ENCODE measurements at regions not wholly inside any gene's neighbourhood (a gene's known extent, or its start where the extent isn't known, plus 50 kb on each side); places are given as distances from the start of the nearest gene placed in this dataset.
"Not testable (repeated sequence)": the region's sequence is repeated elsewhere in the genome, so short reads cannot be mapped to it uniquely, and the experiment has no call there.

DNA sequence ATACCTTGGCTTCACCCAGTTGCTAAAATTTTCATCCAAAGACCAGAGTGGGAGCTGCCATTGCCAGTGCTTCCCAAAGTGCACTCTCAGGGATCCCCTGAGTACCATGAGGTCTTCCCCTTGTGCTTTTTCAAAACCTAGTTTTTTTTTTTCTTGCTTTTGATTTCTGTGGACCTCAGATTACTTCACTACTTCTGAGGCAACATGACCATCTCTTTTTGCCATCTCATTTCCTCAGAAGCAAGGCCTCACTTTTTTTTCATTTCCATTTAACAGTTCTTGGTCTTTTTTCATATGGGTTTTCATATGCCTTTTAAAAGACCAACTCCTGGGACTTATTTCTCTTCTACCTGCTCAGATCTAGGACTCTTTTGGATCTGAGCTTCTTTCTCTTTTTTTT is 64.1 kb upstream of the MMS22L start:
- CTCF ChIA-PET = interaction anchor here (0.6 kb wide), 1 partner anchor 188 kb away, joined by 3 read pairs; no protein-coding TSS in a partner anchor
- H3K36me3 Mint-ChIP-seq (ENCODE audit: low read depth) = no peaks in the 10 kb centered on the region

DNA sequence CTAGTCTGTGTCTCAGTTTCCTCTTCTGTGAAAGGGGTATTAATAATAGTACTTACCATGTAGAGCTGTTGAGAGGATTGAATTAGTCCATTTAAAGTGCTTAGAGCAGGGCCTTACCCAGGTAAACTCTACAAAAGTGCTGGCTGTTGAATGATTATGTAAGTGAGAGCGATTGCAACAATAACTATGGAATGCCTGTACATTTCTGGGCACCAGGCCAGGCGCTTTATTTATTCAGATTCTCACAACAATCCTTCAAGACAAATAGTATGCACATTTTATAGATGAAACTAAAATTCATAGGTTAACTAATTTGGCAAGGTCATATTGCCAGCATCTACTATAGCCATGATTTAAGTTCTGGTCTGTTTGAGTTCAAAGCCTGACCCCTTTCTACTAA is 78.3 kb upstream of the MMS22L start:
- Mint-ChIP-seq H3K4me1 (no peaks in the 10 kb centered on the region), H3K36me3 (ENCODE audit: low read depth) (no peaks in the 10 kb centered on the region), H3K27me3 (peaks cover 7% of the 10 kb centered on the region), H3K9me3 (no peaks in the 10 kb centered on the region), H3K27ac (no peak overlapping the region), H3K4me3 (no peak overlapping the region)
- POLR2A ChIA-PET = no interaction called here
- no peak for DNase-seq
- CTCF ChIA-PET = interaction anchor here (0.6 kb wide), 1 partner anchor 243 kb away, joined by 3 read pairs; no protein-coding TSS in a partner anchor

More for the DNA sequence above, 64.1 kb upstream of the MMS22L start:
- peaks cover 11% of the 10 kb centered on the region for H3K27me3 Mint-ChIP-seq
- H3K4me3 Mint-ChIP-seq = no peak overlapping the region
- DNase-seq = no peak
- POLR2A ChIA-PET = no interaction called here
- no peak overlapping the region for H3K27ac Mint-ChIP-seq
- no peaks in the 10 kb centered on the region for H3K4me1 Mint-ChIP-seq
- H3K9me3 Mint-ChIP-seq = no peaks in the 10 kb centered on the region

DNA sequence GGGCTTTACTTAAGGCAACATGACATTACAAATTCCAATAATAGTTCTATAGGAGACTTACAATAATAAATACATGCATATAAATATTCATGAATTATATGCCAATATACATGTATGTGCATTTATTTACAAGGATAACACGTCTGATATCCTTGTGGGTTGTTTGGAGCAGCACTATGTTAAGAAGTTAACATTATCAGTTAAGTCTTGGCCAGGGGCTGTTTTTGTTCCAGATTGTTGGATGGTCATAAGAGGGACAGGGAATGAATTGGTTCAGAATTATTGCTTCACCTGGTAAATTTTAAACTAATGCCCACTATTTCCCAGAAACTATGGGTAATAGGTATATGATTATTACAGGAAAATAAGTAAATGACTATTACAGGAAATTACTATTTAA is 81.3 kb upstream of the MMS22L start:
- Mint-ChIP-seq H3K36me3 (ENCODE audit: low read depth) (no peaks in the 10 kb centered on the region), H3K27me3 (peaks cover 4% of the 10 kb centered on the region), H3K27ac (no peak overlapping the region), H3K4me1 (no peaks in the 10 kb centered on the region), H3K9me3 (no peaks in the 10 kb centered on the region), H3K4me3 (no peak overlapping the region)
- CTCF ChIA-PET = no interaction called here
- DNase-seq = no peak
- POLR2A ChIA-PET = no interaction called here

DNA sequence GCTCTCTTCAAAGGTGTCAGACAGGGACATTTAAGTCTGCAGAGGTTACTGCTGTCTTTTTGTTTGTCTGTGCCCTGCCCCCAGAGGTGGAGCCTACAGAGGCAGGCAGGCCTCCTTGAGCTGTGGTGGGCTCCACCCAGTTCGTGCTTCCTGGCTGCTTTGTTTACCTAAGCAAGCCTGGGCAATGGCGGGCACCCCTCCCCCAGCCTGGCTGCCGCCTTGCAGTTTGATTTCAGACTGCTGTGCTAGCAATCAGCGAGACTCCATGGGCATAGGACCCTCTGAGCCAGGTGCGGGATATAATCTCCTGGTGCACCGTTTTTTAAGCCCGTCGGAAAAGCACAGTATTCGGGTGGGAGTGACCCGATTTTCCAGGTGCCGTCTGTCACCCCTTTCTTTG is 99.1 kb upstream of the MMS22L start:
- DNase-seq; POLR2A ChIA-PET; H3K36me3 Mint-ChIP-seq (ENCODE audit: low read depth); H3K4me3 Mint-ChIP-seq; H3K27me3 Mint-ChIP-seq; CTCF ChIA-PET; H3K4me1 Mint-ChIP-seq; H3K27ac Mint-ChIP-seq; H3K9me3 Mint-ChIP-seq: not testable (repeated sequence)

DNA sequence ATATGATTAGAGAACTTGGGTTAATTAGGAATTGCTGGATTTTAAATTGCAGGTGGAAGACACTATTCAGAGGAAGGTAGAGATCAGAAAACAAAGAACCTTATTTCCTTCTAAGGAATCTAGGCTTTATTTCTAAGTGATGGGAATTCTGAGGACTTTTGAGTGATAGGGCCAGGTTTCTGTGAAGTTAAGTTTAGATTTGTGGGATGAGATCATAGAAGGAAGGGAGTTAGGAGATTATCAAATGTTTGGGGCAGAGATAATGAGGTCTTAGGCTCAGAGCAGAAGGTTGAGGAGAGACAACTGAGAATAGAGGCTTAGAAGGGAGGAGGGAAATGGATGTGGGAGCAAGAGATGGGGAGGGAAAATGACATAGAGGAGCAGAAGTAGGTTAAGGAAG is 109.7 kb upstream of the MMS22L start:
- H3K27me3 Mint-ChIP-seq = peaks cover 17% of the 10 kb centered on the region
- no peaks in the 10 kb centered on the region for H3K4me1 Mint-ChIP-seq
- H3K27ac Mint-ChIP-seq = no peak overlapping the region
- POLR2A ChIA-PET = no interaction called here
- DNase-seq = no peak
- no peak overlapping the region for H3K4me3 Mint-ChIP-seq
- CTCF ChIA-PET = no interaction called here
- no peaks in the 10 kb centered on the region for H3K9me3 Mint-ChIP-seq
- no peaks in the 10 kb centered on the region for H3K36me3 Mint-ChIP-seq (ENCODE audit: low read depth)

DNA sequence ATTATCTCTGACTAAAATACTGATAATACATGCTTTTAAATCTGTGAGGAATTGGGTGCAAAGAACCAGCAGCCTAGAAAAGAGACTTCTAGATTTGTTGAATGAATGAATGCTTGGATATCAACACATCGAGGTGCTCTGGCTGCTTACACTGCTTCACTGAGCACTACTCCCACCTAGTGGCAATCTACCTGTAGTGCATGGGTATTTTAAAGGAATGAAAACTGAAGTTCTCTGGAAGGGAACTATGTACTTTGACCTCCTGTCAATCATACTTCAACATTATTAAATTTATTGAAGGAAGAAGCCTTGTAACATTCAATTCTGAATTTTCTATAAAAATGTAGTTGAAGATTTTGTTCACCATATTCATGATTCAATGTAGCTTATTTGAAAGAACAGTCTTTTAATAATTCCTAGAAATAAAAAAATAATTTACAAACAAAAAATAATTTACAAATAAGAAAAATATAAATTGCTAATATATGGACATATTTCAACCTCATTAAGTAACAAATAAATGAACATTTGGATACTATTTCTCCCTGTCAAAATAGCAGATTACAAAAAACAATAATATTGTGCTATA is 111.2 kb upstream of the MMS22L start:
- Mint-ChIP-seq H3K27ac (no peak overlapping the region), H3K4me1 (no peaks in the 10 kb centered on the region), H3K4me3 (no peak overlapping the region)

DNA sequence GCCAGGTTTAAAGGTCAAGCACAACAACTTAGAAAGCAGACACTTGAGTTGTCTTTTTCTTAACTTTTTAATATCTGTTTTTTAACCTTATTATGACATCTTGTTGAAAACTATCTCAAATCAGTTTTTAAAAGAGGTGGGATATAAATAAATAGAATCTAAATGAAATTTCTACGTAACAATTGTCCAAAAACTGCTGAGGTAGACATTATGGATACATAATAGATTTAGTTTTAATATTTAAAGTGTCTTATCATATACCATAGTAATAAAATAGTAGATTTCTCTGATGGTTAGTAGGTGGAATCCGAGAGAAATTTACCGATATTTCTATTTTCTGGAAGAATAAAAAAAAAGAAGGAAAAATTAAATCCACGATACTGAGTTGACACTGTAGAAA is 113.9 kb upstream of the MMS22L start:
- CTCF ChIA-PET = no interaction called here
- no peak for DNase-seq
- no peaks in the 10 kb centered on the region for H3K9me3 Mint-ChIP-seq
- no peak overlapping the region for H3K27ac Mint-ChIP-seq
- no peak overlapping the region for H3K4me3 Mint-ChIP-seq
- H3K4me1 Mint-ChIP-seq = no peaks in the 10 kb centered on the region
- H3K27me3 Mint-ChIP-seq = peaks cover 16% of the 10 kb centered on the region
- H3K36me3 Mint-ChIP-seq (ENCODE audit: low read depth) = no peaks in the 10 kb centered on the region
- POLR2A ChIA-PET = no interaction called here

More for the DNA sequence above, 111.2 kb upstream of the MMS22L start:
- ChIA-PET POLR2A (no interaction called here), CTCF (no interaction called here)
- H3K9me3 Mint-ChIP-seq = no peaks in the 10 kb centered on the region
- peak; percentile 65 for DNase-seq
- H3K27me3 Mint-ChIP-seq = peaks cover 17% of the 10 kb centered on the region
- H3K36me3 Mint-ChIP-seq (ENCODE audit: low read depth) = no peaks in the 10 kb centered on the region

DNA sequence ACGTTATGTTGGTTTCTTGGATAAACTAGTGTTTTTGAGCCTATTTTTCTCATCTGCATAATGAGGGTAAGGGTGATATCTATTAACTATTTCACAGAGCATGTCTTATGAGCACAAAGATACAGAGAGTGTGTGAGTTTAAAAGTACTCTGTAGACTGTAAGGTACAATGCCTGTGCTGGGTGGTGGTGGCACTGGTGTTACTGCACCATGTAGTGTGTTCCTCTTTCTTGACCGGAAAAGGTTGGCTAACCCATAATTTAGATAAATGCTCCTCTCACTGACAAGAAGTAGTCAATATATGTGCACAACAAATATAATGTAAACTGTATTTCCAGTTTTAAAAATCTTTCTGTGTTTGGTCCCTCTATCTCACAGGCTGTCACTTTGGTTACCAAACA is 116.2 kb upstream of the MMS22L start:
- no peak for DNase-seq
- Mint-ChIP-seq H3K27ac (no peak overlapping the region), H3K4me1 (no peaks in the 10 kb centered on the region), H3K9me3 (no peaks in the 10 kb centered on the region), H3K4me3 (no peak overlapping the region), H3K36me3 (ENCODE audit: low read depth) (no peaks in the 10 kb centered on the region), H3K27me3 (peaks cover 6% of the 10 kb centered on the region)
- ChIA-PET POLR2A (no interaction called here), CTCF (no interaction called here)

DNA sequence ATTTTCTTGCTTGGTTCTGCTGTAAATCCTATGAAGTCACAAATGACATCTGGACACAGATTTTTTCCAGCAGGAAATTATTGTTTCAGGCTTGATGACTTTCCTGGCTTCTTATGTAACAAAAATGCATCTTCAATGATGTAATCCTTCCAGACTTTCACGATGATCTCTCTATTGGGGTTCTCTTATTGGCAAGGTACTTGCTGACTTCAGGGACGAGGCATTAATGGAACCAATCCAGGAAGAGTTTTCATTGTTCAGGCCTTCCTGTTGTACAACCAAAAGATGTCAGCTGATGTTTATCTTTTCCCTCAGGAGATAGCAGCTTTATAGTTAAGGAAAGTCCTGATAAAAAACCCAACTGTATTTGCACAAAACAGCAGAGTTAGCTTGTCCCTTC is 118.5 kb upstream of the MMS22L start:
- no peaks in the 10 kb centered on the region for H3K9me3 Mint-ChIP-seq
- DNase-seq = no peak
- no peak overlapping the region for H3K4me3 Mint-ChIP-seq
- H3K27ac Mint-ChIP-seq = no peak overlapping the region
- CTCF ChIA-PET = interaction anchor here (0.7 kb wide), 1 partner anchor 204 kb away, joined by 3 read pairs; no protein-coding TSS in a partner anchor
- H3K36me3 Mint-ChIP-seq (ENCODE audit: low read depth) = no peaks in the 10 kb centered on the region
- POLR2A ChIA-PET = no interaction called here
- H3K27me3 Mint-ChIP-seq = peaks cover 2% of the 10 kb centered on the region
- H3K4me1 Mint-ChIP-seq = no peaks in the 10 kb centered on the region

DNA sequence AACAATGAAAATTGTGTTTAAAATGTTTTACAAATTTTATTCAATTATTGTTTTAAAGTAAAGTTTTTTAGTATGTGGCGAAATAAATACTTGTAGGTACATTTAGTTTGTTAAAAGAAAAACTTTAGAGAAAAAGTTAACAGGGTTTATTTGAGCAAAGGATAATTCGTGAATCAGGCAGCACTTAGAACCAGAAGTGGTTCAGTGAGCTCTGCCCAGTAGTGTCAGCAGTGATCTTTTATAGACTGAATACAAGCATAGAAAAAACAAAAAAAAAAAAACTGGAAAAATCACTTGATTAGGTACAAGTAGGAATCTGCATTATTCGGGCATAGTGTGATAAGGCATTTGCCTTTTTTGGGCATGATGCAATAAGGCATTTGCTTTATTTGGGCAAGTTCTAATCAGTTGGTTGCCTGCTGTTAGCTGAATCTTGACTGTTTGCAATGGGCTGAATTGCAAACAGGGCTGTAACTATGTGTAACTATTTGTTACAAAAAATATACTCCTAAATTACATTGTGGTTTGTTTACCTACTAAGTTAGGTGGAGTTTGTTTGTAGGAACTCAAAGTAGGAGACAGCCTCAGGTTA is 122.9 kb upstream of the MMS22L start:
- no peak overlapping the region for H3K27ac Mint-ChIP-seq
- ChIA-PET POLR2A (no interaction called here), CTCF (interaction anchor here (0.5 kb wide), 1 partner anchor 1725 kb away, joined by 3 read pairs; no protein-coding TSS in a partner anchor)
- no peak for DNase-seq
- H3K4me3 Mint-ChIP-seq = no peak overlapping the region
- H3K27me3 Mint-ChIP-seq = peaks cover 9% of the 10 kb centered on the region
- H3K4me1 Mint-ChIP-seq = no peaks in the 10 kb centered on the region
- no peaks in the 10 kb centered on the region for H3K9me3 Mint-ChIP-seq
- no peaks in the 10 kb centered on the region for H3K36me3 Mint-ChIP-seq (ENCODE audit: low read depth)

DNA sequence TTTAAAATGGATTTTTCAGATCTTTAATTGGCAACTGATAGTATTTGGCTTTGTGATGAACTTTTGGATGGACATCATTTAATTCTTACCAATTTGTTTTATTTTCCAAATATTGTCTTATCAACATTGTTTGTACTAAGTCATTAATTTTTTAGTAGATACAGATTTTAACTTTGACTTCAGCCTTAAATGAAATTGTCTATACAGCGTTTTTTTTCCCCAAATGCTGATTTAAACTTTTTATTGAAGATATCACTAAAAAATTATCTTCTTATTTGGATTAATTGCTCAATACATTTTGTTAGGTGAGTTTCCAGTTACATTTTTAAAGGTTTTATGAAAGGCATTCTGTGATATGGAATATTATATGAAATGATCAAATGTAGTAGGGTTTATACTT is 123.6 kb upstream of the MMS22L start:
- Mint-ChIP-seq H3K4me1 (no peaks in the 10 kb centered on the region), H3K9me3 (no peaks in the 10 kb centered on the region), H3K36me3 (ENCODE audit: low read depth) (no peaks in the 10 kb centered on the region), H3K27ac (no peak overlapping the region), H3K4me3 (no peak overlapping the region), H3K27me3 (peaks cover 8% of the 10 kb centered on the region)
- DNase-seq = no peak
- ChIA-PET CTCF (no interaction called here), POLR2A (no interaction called here)

DNA sequence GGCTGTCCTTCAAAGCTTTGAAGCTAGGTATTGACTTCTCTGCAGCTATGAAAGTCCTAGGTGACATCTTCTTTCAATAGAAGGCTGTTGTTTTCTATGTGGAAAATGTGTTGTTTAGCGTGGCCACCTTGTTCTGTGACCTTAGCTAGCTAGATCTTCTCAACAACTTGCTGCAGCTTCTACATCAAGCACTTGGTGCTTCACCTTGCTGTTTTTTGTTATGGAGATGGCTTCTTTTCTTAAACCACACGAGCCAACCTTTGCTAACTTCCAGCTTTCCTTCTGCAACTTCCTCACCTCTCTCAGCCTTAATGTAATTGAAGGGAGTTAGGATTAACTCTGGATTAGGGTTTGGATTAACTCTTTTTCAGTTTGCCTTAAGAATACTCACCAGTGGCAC is 128.6 kb upstream of the MMS22L start:
- DNase-seq = no peak
- H3K27ac Mint-ChIP-seq = no peak overlapping the region
- H3K9me3 Mint-ChIP-seq = no peaks in the 10 kb centered on the region
- H3K36me3 Mint-ChIP-seq (ENCODE audit: low read depth) = no peaks in the 10 kb centered on the region
- ChIA-PET POLR2A (no interaction called here), CTCF (no interaction called here)
- H3K4me1 Mint-ChIP-seq = no peaks in the 10 kb centered on the region
- no peak overlapping the region for H3K4me3 Mint-ChIP-seq
- H3K27me3 Mint-ChIP-seq = peaks cover 8% of the 10 kb centered on the region

DNA sequence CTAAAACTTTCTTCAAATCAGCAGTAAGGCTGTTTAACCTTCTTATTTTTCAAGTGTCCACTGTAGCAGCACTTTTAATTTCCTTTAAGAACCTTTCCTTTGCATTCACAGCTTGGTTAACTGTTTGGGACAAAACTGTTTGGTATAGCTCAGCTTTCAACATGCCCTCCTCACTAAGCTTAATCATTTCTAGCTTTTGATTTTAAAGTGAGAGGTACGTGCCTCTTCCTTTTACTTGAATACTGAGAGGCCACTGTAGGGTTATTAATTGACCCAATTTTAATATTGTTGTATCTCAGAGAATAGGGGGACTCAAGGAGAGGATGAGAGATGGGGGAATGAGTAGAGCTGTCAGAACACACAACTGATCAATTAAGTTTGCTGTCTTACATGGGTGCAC is 129.5 kb upstream of the MMS22L start:
- no peak for DNase-seq
- Mint-ChIP-seq H3K36me3 (ENCODE audit: low read depth) (no peaks in the 10 kb centered on the region), H3K9me3 (no peaks in the 10 kb centered on the region), H3K4me3 (no peak overlapping the region), H3K27ac (no peak overlapping the region), H3K4me1 (no peaks in the 10 kb centered on the region), H3K27me3 (peaks cover 8% of the 10 kb centered on the region)
- ChIA-PET POLR2A (no interaction called here), CTCF (no interaction called here)

DNA sequence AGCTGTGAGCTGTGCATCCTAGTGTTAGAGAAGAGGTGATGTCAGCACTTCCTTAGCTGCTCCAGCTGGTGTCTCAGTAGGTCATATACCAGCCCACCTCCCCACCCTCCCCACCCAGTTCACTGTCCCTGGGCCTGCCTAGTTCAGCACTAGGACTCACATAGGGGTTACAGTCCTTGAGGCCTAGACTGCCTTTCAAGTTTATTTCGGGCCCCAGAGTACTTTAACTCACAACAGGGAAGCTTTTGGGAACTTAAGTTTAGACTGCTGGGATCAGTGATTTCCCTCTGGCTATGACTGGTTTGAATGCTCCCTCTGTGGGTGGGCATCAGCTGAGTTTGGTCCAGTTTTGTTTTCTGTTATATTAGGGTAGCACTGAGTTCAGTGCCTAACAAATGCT is 139.2 kb upstream of the MMS22L start:
- H3K27ac Mint-ChIP-seq = no peak overlapping the region

More for the DNA sequence above, 139.2 kb upstream of the MMS22L start:
- H3K27me3 Mint-ChIP-seq = peaks cover 5% of the 10 kb centered on the region
- ChIA-PET POLR2A (no interaction called here), CTCF (no interaction called here)
- DNase-seq = no peak
- no peaks in the 10 kb centered on the region for H3K4me1 Mint-ChIP-seq
- no peaks in the 10 kb centered on the region for H3K36me3 Mint-ChIP-seq (ENCODE audit: low read depth)
- no peak overlapping the region for H3K4me3 Mint-ChIP-seq
- no peaks in the 10 kb centered on the region for H3K9me3 Mint-ChIP-seq

Data from activated CD4-positive, alpha-beta T cell treated with anti-CD3 and anti-CD28 coated beads, Interleukin-2, amount 10 ng/mL, durations not matched to agents 7 days and 5 days (primary cell).